Keratinocyte (primary cell): ENCODE measurements at regions not wholly inside any gene's neighbourhood (a gene's known extent, or its start where the extent isn't known, plus 50 kb on each side); places are given as distances from the start of the nearest gene placed in this dataset.

Source experiments
- DNase-seq: peaks from one replicate; pipeline ENCODE4 v3.0.0-alpha.2; 2011; ENCODE audit warnings: low read depth, missing footprints, low spot score
- FAIRE-seq: peaks from 2 replicates; lab custom pipeline; 2011; peaks lifted over from hg19 to GRCh38; lab: Jason Lieb, UNC
- H2AFZ ChIP-seq: 2 replicates; pipeline ENCODE4 v1.6.0; 2012; ENCODE audit warnings: low read length, control low read depth, inconsistent platforms; ENCODE audit not compliant: control insufficient read depth
- H3K27ac ChIP-seq: 2 replicates; pipeline ENCODE4 v1.5.1; 2011; ENCODE audit warnings: low read length; ENCODE audit not compliant: control insufficient read depth, insufficient read depth
- H3K27me3 ChIP-seq: 3 replicates; pipeline ENCODE4 v1.6.0; 2011; ENCODE audit warnings: low read length; ENCODE audit not compliant: control insufficient read depth, insufficient read depth; ENCODE audit errors: extremely low read depth
- H3K36me3 ChIP-seq, 2 experiments: 2 replicates in 1 of 2; 3 replicates in 1 of 2; pipeline ENCODE4 v1.5.1; 2011; ENCODE audit warnings: low read length in 2 of 2, mild to moderate bottlenecking in 1 of 2; ENCODE audit not compliant: control insufficient read depth in 2 of 2, insufficient read depth in 2 of 2; ENCODE audit errors: extremely low read depth in 1 of 2
- H3K4me1 ChIP-seq: 3 replicates; pipeline ENCODE4 v1.5.1; 2011; ENCODE audit warnings: low read length; ENCODE audit not compliant: control insufficient read depth, insufficient read depth; ENCODE audit errors: extremely low read depth
- H3K4me2 ChIP-seq: 3 replicates; pipeline ENCODE4 v1.6.0; 2011; ENCODE audit warnings: low read depth, low read length; ENCODE audit not compliant: control insufficient read depth, insufficient read depth; ENCODE audit errors: extremely low read depth
- H3K4me3 ChIP-seq, 3 experiments: fragments of 200-600 bp in 1 of 3; sonication (generic) in 1 of 3; 2 replicates in 2 of 3; 3 replicates in 1 of 3; pipeline ENCODE4 v1.5.1; 2011 to 2016; ENCODE audit warnings: low read length in 3 of 3, mild to moderate bottlenecking in 3 of 3, control low read depth in 2 of 3, inconsistent platforms in 1 of 3, low read depth in 1 of 3, mixed read lengths in 1 of 3, mixed run types in 1 of 3, moderate library complexity in 1 of 3; ENCODE audit not compliant: control insufficient read depth in 2 of 3, insufficient read depth in 2 of 3; ENCODE audit errors: extremely low read depth in 1 of 3
- H3K79me2 ChIP-seq: 2 replicates; pipeline ENCODE4 v1.6.0; 2012; ENCODE audit warnings: low read length; ENCODE audit not compliant: control insufficient read depth, insufficient read depth
- H3K9ac ChIP-seq: 3 replicates; pipeline ENCODE4 v1.6.0; 2011; ENCODE audit warnings: low read length; ENCODE audit not compliant: control insufficient read depth, insufficient read depth; ENCODE audit errors: extremely low read depth
- H3K9me1 ChIP-seq: 3 replicates; pipeline ENCODE4 v1.6.0; 2011; ENCODE audit warnings: low read length; ENCODE audit not compliant: control insufficient read depth, insufficient read depth; ENCODE audit errors: extremely low read depth
- H3K9me3 ChIP-seq: 2 replicates; pipeline ENCODE4 v1.5.1; 2012; ENCODE audit warnings: low read depth, low read length; ENCODE audit not compliant: control insufficient read depth
- H4K20me1 ChIP-seq: 3 replicates; pipeline ENCODE4 v1.6.0; 2011; ENCODE audit warnings: low read length; ENCODE audit not compliant: control insufficient read depth, insufficient read depth; ENCODE audit errors: extremely low read depth
- EZH2 ChIP-seq: IDR thresholded peaks from one replicate; pipeline ENCODE4 v1.6.1; 2012; ENCODE audit warnings: inconsistent platforms, mild to moderate bottlenecking, low read length, moderate library complexity
- dilution Hi-C: fragments of 300-500 bp; cut with MboI; formaldehyde crosslinking; loops from one replicate; pipeline ENCODE4 v1.7.0; 2020; ENCODE audit warnings: low sequenced_read_pairs; ENCODE audit not compliant: extremely low pct_ligation_motif_present
- TF ChIP-seq, protein P1 (sequence below), 3 experiments: IDR thresholded peaks in 1 of 3; conservative IDR thresholded peaks in 1 of 3; optimal IDR thresholded peaks in 1 of 3; 2 replicates in 2 of 3; 3 replicates in 1 of 3; pipeline versions ENCODE3 to v1.5.1; 2011; ENCODE audit warnings: low read length in 3 of 3, mild to moderate bottlenecking in 3 of 3, moderate library complexity in 2 of 3, control low read depth in 1 of 3, inconsistent platforms in 1 of 3; ENCODE audit not compliant: insufficient read depth in 2 of 3; ENCODE audit errors: extremely low read depth in 1 of 3

GRCh38 chr10:25758511-25758910, 175.5 kb upstream of the MYO3A start:
- no peaks in the 10 kb centered on the region for H3K27me3 ChIP-seq
- H3K9me1 ChIP-seq = no peaks in the 10 kb centered on the region
- H4K20me1 ChIP-seq = no peaks in the 10 kb centered on the region
- H3K9me3 ChIP-seq = no peaks in the 10 kb centered on the region
- FAIRE-seq = no peak
- H3K9ac ChIP-seq = no peak overlapping the region
- TF ChIP-seq, protein P1, sequence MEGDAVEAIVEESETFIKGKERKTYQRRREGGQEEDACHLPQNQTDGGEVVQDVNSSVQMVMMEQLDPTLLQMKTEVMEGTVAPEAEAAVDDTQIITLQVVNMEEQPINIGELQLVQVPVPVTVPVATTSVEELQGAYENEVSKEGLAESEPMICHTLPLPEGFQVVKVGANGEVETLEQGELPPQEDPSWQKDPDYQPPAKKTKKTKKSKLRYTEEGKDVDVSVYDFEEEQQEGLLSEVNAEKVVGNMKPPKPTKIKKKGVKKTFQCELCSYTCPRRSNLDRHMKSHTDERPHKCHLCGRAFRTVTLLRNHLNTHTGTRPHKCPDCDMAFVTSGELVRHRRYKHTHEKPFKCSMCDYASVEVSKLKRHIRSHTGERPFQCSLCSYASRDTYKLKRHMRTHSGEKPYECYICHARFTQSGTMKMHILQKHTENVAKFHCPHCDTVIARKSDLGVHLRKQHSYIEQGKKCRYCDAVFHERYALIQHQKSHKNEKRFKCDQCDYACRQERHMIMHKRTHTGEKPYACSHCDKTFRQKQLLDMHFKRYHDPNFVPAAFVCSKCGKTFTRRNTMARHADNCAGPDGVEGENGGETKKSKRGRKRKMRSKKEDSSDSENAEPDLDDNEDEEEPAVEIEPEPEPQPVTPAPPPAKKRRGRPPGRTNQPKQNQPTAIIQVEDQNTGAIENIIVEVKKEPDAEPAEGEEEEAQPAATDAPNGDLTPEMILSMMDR (optimal IDR thresholded peaks at IDR 0.05 in 1 of 3, IDR thresholded peaks at IDR 0.05 in 1 of 3, conservative IDR thresholded peaks at IDR 0.05 in 1 of 3; ENCODE audit: extremely low read depth in 1 of 3, insufficient read depth in 2 of 3, low read length in 3 of 3) = no peak
- no peak for TF ChIP-seq EZH2
- no peak overlapping the region for H3K4me3 ChIP-seq
- no peaks in the 10 kb centered on the region for H3K36me3 ChIP-seq
- H3K4me1 ChIP-seq = no peaks in the 10 kb centered on the region
- H3K4me2 ChIP-seq = no peak overlapping the region
- no peak overlapping the region for H3K27ac ChIP-seq
- H2AFZ ChIP-seq = no peak overlapping the region
- no peak for DNase-seq
- H3K79me2 ChIP-seq = no peaks in the 10 kb centered on the region
- dilution Hi-C loops = no loop called here

DNA sequence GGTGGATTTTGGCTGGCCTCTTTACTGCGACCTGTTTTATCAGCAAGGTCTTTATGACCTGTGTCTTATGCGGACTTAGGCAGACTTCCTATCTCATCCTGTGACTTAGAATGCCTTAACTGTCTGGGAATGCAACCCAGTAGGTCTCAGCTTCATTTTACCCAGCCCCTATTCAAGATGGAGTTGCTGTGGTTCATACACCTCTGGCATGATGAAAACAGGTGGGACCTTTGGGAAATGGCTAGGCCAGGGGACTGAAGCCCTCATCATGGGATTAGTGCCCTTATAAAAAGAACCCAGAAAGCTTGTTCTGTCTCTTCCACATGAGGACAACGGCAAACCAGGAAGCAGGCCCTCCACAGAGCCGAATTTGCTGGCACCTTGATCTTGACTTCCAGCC, 172.1 kb upstream of the MYO3A start:
- dilution Hi-C loops = no loop called here

More for the DNA sequence above, 172.1 kb upstream of the MYO3A start:
- no peak for FAIRE-seq
- no peak overlapping the region for H2AFZ ChIP-seq
- no peaks in the 10 kb centered on the region for H3K36me3 ChIP-seq
- H3K27me3 ChIP-seq = no peaks in the 10 kb centered on the region
- H3K9me1 ChIP-seq = no peaks in the 10 kb centered on the region
- H4K20me1 ChIP-seq = no peaks in the 10 kb centered on the region
- TF ChIP-seq EZH2 = no peak
- TF ChIP-seq, protein P1 (optimal IDR thresholded peaks at IDR 0.05 in 1 of 3, IDR thresholded peaks at IDR 0.05 in 1 of 3, conservative IDR thresholded peaks at IDR 0.05 in 1 of 3; ENCODE audit: extremely low read depth in 1 of 3, insufficient read depth in 2 of 3, low read length in 3 of 3) = no peak
- no peak overlapping the region for H3K4me2 ChIP-seq
- H3K9me3 ChIP-seq = no peaks in the 10 kb centered on the region
- H3K9ac ChIP-seq = no peak overlapping the region
- H3K79me2 ChIP-seq = no peaks in the 10 kb centered on the region
- DNase-seq = no peak
- H3K4me3 ChIP-seq = no peak overlapping the region
- no peaks in the 10 kb centered on the region for H3K4me1 ChIP-seq
- H3K27ac ChIP-seq = no peak overlapping the region
